ENCODE measurements at regions not wholly inside any gene's neighbourhood (a gene's known extent, or its start where the extent isn't known, plus 50 kb on each side); places are given as distances from the start of the nearest gene placed in this dataset.

GRCh38 chr4:128633067-128633466, 176.4 kb upstream of the JADE1 start:
- no peak overlapping the region for H3K4me3 Mint-ChIP-seq
- ChIA-PET CTCF (no interaction called here), POLR2A (interaction anchor here (0.7 kb wide), 1 partner anchor 676 kb away, joined by 3 read pairs; no protein-coding TSS in a partner anchor)
- ATAC-seq = no peak
- H3K4me1 Mint-ChIP-seq = peaks cover 46% of the 10 kb centered on the region
- DNase-seq (ENCODE audit: low spot score) = no peak
- H3K27me3 Mint-ChIP-seq (ENCODE audit: low read depth) = no peaks in the 10 kb centered on the region
- 0 out of 2 replicates have a peak, but pooled peaks cover 3% of the 10 kb centered on the region for H3K36me3 Mint-ChIP-seq
- H3K9me3 Mint-ChIP-seq = no peaks in the 10 kb centered on the region
- H3K27ac Mint-ChIP-seq = no peak overlapping the region
- no peak for TF ChIP-seq FOXP4 (CRISPR knock-in tag; IDR thresholded peaks at IDR 0.05)
- no peak for TF ChIP-seq ETV6 (CRISPR knock-in tag; IDR thresholded peaks at IDR 0.05)
- TF ChIP-seq FOXJ3 (CRISPR knock-in tag; IDR thresholded peaks at IDR 0.05; ENCODE audit: borderline replicate concordance) = no peak
- no peak for TF ChIP-seq PREB (CRISPR knock-in tag; IDR thresholded peaks at IDR 0.05; ENCODE audit: borderline replicate concordance)
- TF ChIP-seq ZNF512 (CRISPR knock-in tag; IDR thresholded peaks at IDR 0.05; ENCODE audit: borderline replicate concordance) = no peak
- no peak for TF ChIP-seq IRF1 (CRISPR knock-in tag; IDR thresholded peaks at IDR 0.05)
- no peak for TF ChIP-seq ATF6 (CRISPR knock-in tag; IDR thresholded peaks at IDR 0.05)
- TF ChIP-seq E2F4 (CRISPR knock-in tag; IDR thresholded peaks at IDR 0.05; ENCODE audit: borderline replicate concordance, low read depth) = no peak
- TF ChIP-seq CTCF (IDR thresholded peaks at IDR 0.05) = no peak
- no peak for TF ChIP-seq IRF2 (CRISPR knock-in tag; IDR thresholded peaks at IDR 0.05; ENCODE audit: borderline replicate concordance, low read depth)
- no peak for TF ChIP-seq MXD4 (CRISPR knock-in tag; IDR thresholded peaks at IDR 0.05; ENCODE audit: borderline replicate concordance)
- TF ChIP-seq KAT7 (CRISPR knock-in tag; IDR thresholded peaks at IDR 0.05; ENCODE audit: borderline replicate concordance) = no peak
- no peak for TF ChIP-seq MYBL2 (CRISPR knock-in tag; IDR thresholded peaks at IDR 0.05)
- TF ChIP-seq FOXP1 (CRISPR knock-in tag; IDR thresholded peaks at IDR 0.05; ENCODE audit: borderline replicate concordance) = no peak

- ChIA-PET CTCF (no interaction called here), POLR2A (no interaction called here)
- peaks cover 7% of the 10 kb centered on the region; the same call in 1 of the 2 replicates for H3K9me3 Mint-ChIP-seq
- H3K4me3 Mint-ChIP-seq = no peak overlapping the region
- H3K4me1 Mint-ChIP-seq = peaks cover 24% of the 10 kb centered on the region
- ATAC-seq (no peak), DNase-seq (ENCODE audit: low spot score) (no peak)
- 0 out of 2 replicates have a peak, but pooled peaks cover 3% of the 10 kb centered on the region for H3K36me3 Mint-ChIP-seq
- no peaks in the 10 kb centered on the region for H3K27me3 Mint-ChIP-seq (ENCODE audit: low read depth)
- H3K27ac Mint-ChIP-seq = no peak overlapping the region
- TF ChIP-seq NR1H2 (CRISPR knock-in tag; IDR thresholded peaks at IDR 0.05) (no peak), ZNF263 (CRISPR knock-in tag; IDR thresholded peaks at IDR 0.05; ENCODE audit: low read depth) (no peak), GTF2I (CRISPR knock-in tag; conservative IDR thresholded peaks at IDR 0.05) (no peak), ZBTB43 (CRISPR knock-in tag; IDR thresholded peaks at IDR 0.05) (no peak), IRF1 (CRISPR knock-in tag; IDR thresholded peaks at IDR 0.05) (no peak), ZNF396 (CRISPR knock-in tag; IDR thresholded peaks at IDR 0.05; ENCODE audit: borderline replicate concordance) (no peak), NFYB (CRISPR knock-in tag; conservative IDR thresholded peaks at IDR 0.05; ENCODE audit: low read depth) (no peak), ZNF219 (CRISPR knock-in tag; IDR thresholded peaks at IDR 0.05; ENCODE audit: borderline replicate concordance) (no peak)
These were observed 178.6 kb upstream of the JADE1 start for GRCh38 chr4:128630871-128631270.
